NB4 (cell line): ENCODE measurements at regions not wholly inside any gene's neighbourhood (a gene's known extent, or its start where the extent isn't known, plus 50 kb on each side); places are given as distances from the start of the nearest gene placed in this dataset.

ENCODE experiments used
- DNase-seq: peaks from one replicate; pipeline ENCODE4 v3.0.0; 2010; ENCODE audit warnings: low read depth
- H3K4me3 ChIP-seq: one replicate; pipeline ENCODE4 v1.5.1; 2011; ENCODE audit warnings: mild to moderate bottlenecking, low read depth, low read length, moderate library complexity
- CTCF ChIP-seq: IDR thresholded peaks from one replicate; pipeline ENCODE4 v1.5.1; 2012; ENCODE audit warnings: low read depth, low read length
- MYC ChIP-seq: IDR thresholded peaks from 2 replicates; pipeline ENCODE4 v1.6.1; 2011; ENCODE audit warnings: low read depth, low read length
- POLR2A ChIP-seq: IDR thresholded peaks from 2 replicates; pipeline ENCODE4 v1.6.1; 2011; ENCODE audit warnings: mild to moderate bottlenecking; ENCODE audit not compliant: insufficient read length; ENCODE audit errors: extremely low read depth
- TF ChIP-seq, protein P1 (sequence below): IDR thresholded peaks from 2 replicates; pipeline ENCODE4 v1.6.1; 2011; ENCODE audit warnings: low read depth, low read length

GRCh38 chr16:79751471-79752184 lies 151.1 kb upstream of the MAF start:
- TF ChIP-seq CTCF (no peak), POLR2A (no peak), MYC (no peak)
- TF ChIP-seq, protein P1, sequence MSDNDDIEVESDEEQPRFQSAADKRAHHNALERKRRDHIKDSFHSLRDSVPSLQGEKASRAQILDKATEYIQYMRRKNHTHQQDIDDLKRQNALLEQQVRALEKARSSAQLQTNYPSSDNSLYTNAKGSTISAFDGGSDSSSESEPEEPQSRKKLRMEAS: no peak
- DNase-seq: no peak
- H3K4me3 ChIP-seq: no peak overlapping the region

GRCh38 chr16:79750311-79750710 lies 149.8 kb upstream of the MAF start:
- H3K4me3 ChIP-seq: no peak overlapping the region
- no peak for DNase-seq
- no peak for TF ChIP-seq MYC
- TF ChIP-seq, protein P1: no peak
- no peak for TF ChIP-seq POLR2A
- TF ChIP-seq CTCF: no peak

GRCh38 chr16:79748629-79749028 lies 148.1 kb upstream of the MAF start:
- TF ChIP-seq, protein P1: no peak
- no peak for TF ChIP-seq MYC
- TF ChIP-seq CTCF: no peak
- no peak for TF ChIP-seq POLR2A
- H3K4me3 ChIP-seq: no peak overlapping the region
- no peak for DNase-seq

GRCh38 chr16:79747688-79748087 lies 147.2 kb upstream of the MAF start:
- TF ChIP-seq CTCF: no peak
- TF ChIP-seq MYC: no peak
- no peak for TF ChIP-seq POLR2A
- TF ChIP-seq, protein P1: no peak
- no peak for DNase-seq
- no peak overlapping the region for H3K4me3 ChIP-seq

DNA sequence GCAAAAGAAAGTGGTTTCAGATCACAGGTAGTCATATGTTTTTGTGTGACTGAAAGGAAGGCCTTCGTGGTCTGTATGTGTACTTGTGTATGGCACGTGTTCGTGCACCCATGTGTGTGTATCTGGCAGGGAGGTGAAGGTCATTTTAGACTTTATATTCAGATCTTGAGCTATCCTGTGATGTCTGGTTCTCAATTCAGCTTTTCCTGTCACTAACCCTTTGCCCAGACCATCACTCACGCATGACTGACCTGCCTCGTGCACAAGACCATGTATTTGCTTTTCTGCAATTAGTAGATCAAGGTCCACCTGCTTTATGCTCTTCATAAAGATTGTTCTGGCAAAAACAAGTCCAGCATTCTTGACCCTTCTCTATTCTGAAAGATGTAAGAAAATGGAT lies 139.7 kb upstream of the MAF start:
- no peak for DNase-seq
- TF ChIP-seq, protein P1: no peak
- no peak for TF ChIP-seq POLR2A
- TF ChIP-seq MYC: no peak
- TF ChIP-seq CTCF: no peak
- H3K4me3 ChIP-seq: no peak overlapping the region
